Islet precursor cell (in vitro differentiated cells): ENCODE measurements at regions not wholly inside any gene's neighbourhood (a gene's known extent, or its start where the extent isn't known, plus 50 kb on each side); places are given as distances from the start of the nearest gene placed in this dataset.

Experiments used
- DNase-seq: peaks from one replicate; pipeline ENCODE4 v3.0.0-alpha.2; 2018

- DNase-seq = no peak
These were observed 335.8 kb downstream of the AASDHPPT start for GRCh38 chr11:106413222-106413621.

- no peak for DNase-seq
These were observed 338.0 kb downstream of the AASDHPPT start for GRCh38 chr11:106415510-106415909.

GRCh38 chr11:106418791-106419190, 341.3 kb downstream of the AASDHPPT start:
- no peak for DNase-seq

GRCh38 chr11:106420048-106420665, 342.7 kb downstream of the AASDHPPT start:
- DNase-seq = no peak

GRCh38 chr11:106420686-106421085, 343.2 kb downstream of the AASDHPPT start:
- no peak for DNase-seq

- no peak for DNase-seq
These were observed 344.3 kb downstream of the AASDHPPT start for GRCh38 chr11:106421676-106422292.

GRCh38 chr11:106422583-106422982, 345.1 kb downstream of the AASDHPPT start:
- no peak for DNase-seq

- no peak for DNase-seq
These were observed 346.6 kb downstream of the AASDHPPT start for GRCh38 chr11:106424111-106424510.

- DNase-seq = no peak
These were observed 348.4 kb downstream of the AASDHPPT start for GRCh38 chr11:106425819-106426218.

GRCh38 chr11:106426696-106427095, 349.2 kb downstream of the AASDHPPT start:
- DNase-seq = no peak

- DNase-seq = no peak
These were observed 350.3 kb downstream of the AASDHPPT start for GRCh38 chr11:106427736-106428135.

GRCh38 chr11:106442032-106442431, 364.6 kb downstream of the AASDHPPT start:
- no peak for DNase-seq

GRCh38 chr11:106446302-106446701, 368.8 kb downstream of the AASDHPPT start:
- DNase-seq = no peak

- peak; percentile 60 for DNase-seq
These were observed 369.5 kb downstream of the AASDHPPT start for GRCh38 chr11:106446955-106447354.

- DNase-seq = no peak
These were observed 370.2 kb downstream of the AASDHPPT start for GRCh38 chr11:106447631-106448191.

- DNase-seq = no peak
These were observed 372.3 kb downstream of the AASDHPPT start for GRCh38 chr11:106449763-106450162.

GRCh38 chr11:106451228-106451922, 373.9 kb downstream of the AASDHPPT start:
- DNase-seq = no peak

- DNase-seq = no peak
These were observed 379.2 kb downstream of the AASDHPPT start for GRCh38 chr11:106456647-106457046.

- no peak for DNase-seq
These were observed 380.3 kb downstream of the AASDHPPT start for GRCh38 chr11:106457727-106458126.

- DNase-seq = no peak
These were observed 381.7 kb downstream of the AASDHPPT start for GRCh38 chr11:106459135-106459534.

GRCh38 chr11:106461148-106461691, 383.8 kb downstream of the AASDHPPT start:
- no peak for DNase-seq

- no peak for DNase-seq
These were observed 384.5 kb downstream of the AASDHPPT start for GRCh38 chr11:106461839-106462545.

- DNase-seq = no peak
These were observed 385.7 kb downstream of the AASDHPPT start for GRCh38 chr11:106463154-106463553.
